ENCODE measurements at regions not wholly inside any gene's neighbourhood (a gene's known extent, or its start where the extent isn't known, plus 50 kb on each side); places are given as distances from the start of the nearest gene placed in this dataset.

DNA sequence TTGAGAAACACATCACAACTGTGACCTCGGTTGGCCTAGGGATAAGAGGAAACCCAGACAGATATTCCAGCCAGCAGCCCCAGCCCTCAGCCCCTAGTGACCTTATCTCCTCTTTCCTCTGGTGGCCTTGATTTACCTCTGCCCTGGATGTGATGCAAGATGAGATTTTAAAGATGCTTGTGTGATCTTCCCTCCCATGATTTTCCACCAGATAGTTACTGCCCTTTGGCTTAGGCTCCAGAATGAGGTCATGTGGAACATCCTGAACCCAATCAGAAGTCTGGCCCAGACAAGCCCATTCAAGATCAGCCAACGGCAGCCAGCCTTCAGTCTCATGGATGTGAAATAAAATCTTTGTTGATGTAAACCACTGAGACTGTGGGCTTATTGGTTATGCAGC lies 104.0 kb downstream of the BANF2 start (continued):
- TF ChIP-seq MEIS2 (CRISPR knock-in tag; IDR thresholded peaks at IDR 0.05) (no peak), JUND (CRISPR knock-in tag; IDR thresholded peaks at IDR 0.05) (0 out of 2 replicates have a peak, but pooled peaks have one; percentile 29), NFYB (CRISPR knock-in tag; IDR thresholded peaks at IDR 0.05) (0 out of 2 replicates have a peak, but pooled peaks have one; percentile 20)

DNA sequence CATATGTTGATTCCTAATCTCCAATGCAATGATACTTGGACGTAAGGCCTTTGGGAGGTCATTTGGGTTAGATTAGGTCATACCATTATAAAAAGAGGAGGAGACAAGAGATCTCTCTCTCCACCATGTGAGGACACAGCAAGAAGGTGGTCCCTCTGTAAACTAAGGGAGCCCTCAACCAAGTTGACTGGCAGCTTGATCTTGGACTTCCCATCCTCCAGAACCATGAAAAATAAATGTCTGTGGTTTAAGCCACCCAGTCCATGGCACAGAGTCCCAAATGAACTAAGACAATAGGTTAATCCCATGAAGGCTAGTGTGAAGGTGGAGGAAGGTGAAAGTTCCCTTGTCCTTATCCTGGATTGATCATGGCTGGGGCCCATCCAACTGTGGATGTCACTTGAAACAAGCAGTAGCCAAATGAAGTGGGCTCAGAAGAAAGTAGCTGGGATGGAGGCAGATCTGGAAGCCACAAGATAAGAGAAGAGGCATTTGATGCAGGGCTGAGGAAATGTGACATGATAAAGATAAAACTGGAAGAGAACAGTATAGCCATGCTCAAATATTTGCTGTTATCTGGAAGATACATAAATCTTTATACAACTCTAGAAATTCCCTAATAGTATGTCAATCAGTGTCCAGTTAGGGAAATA lies 99.9 kb downstream of the BANF2 start:
- DNase-seq (ENCODE audit: low spot score) (no peak), FAIRE-seq (no peak), ATAC-seq (no peak)
- no peak overlapping the region for H3K4me3 ChIP-seq (replicated peaks in 1 of 3; ENCODE audit: insufficient read depth in 1 of 3, low read depth in 2 of 3, low read length in 3 of 3)
- TF ChIP-seq NFIC (IDR thresholded peaks at IDR 0.05; ENCODE audit: low read length) (no peak), ZNF782 (CRISPR knock-in tag; IDR thresholded peaks at IDR 0.05; ENCODE audit: borderline replicate concordance) (no peak), ZNF564 (CRISPR knock-in tag; IDR thresholded peaks at IDR 0.05) (peak; percentile 99), ZSCAN25 (CRISPR knock-in tag; IDR thresholded peaks at IDR 0.05) (no peak), RARG (CRISPR knock-in tag; IDR thresholded peaks at IDR 0.05; ENCODE audit: low read depth) (no peak)
- intact Hi-C loops (cut with micrococcal nuclease; ENCODE audit: unreplicated experiment): no loop called here
- POLR2A ChIA-PET: no interaction called here
- no peak overlapping the region for H3K9ac ChIP-seq (ENCODE audit: insufficient read depth, low read depth, low read length)
- H3K27me3 ChIP-seq (ENCODE audit: control insufficient read depth in 1 of 2, insufficient read depth in 2 of 2, low read length in 2 of 2): peaks cover 0 to 24% of the 10 kb centered on the region in 2 experiments; a peak in 1 of 5 replicates
- no peak overlapping the region for H3K27ac ChIP-seq (ENCODE audit: extremely low read length, insufficient read depth, low read length)
- H3K4me2 ChIP-seq (ENCODE audit: low read depth, low read length): no peak overlapping the region
- CTCF ChIA-PET (ENCODE audit: low intra/inter-chr PET ratio, low total read pairs): no interaction called here
- H2AFZ ChIP-seq (ENCODE audit: low read length): no peak overlapping the region
- BruUV-seq (replicated peaks): no TSS peak
- H3K79me2 ChIP-seq (ENCODE audit: insufficient read depth, low read length): no peaks in the 10 kb centered on the region
- no peaks in the 10 kb centered on the region for H3K36me3 ChIP-seq (replicated peaks in 1 of 2; ENCODE audit: control insufficient read depth in 1 of 2, insufficient read depth in 2 of 2, low read length in 2 of 2)
- 82% methylated on average over 1 of the region's 1 CpG for WGBS (ENCODE audit: low lambda C conversion rate)
- in situ Hi-C loops (cut with HindIII; ENCODE audit: extremely low pct_ligation_motif_present, low pct_unique_long_range_greater_than_20kb): no loop called here
- peaks cover 10% of the 10 kb centered on the region for H3K9me3 ChIP-seq (ENCODE audit: low read length)
- no peaks in the 10 kb centered on the region for H4K20me1 ChIP-seq (ENCODE audit: insufficient read depth, low read length)
- H3K4me1 ChIP-seq (ENCODE audit: insufficient read depth, low read length): peaks cover 60% of the 10 kb centered on the region

DNA sequence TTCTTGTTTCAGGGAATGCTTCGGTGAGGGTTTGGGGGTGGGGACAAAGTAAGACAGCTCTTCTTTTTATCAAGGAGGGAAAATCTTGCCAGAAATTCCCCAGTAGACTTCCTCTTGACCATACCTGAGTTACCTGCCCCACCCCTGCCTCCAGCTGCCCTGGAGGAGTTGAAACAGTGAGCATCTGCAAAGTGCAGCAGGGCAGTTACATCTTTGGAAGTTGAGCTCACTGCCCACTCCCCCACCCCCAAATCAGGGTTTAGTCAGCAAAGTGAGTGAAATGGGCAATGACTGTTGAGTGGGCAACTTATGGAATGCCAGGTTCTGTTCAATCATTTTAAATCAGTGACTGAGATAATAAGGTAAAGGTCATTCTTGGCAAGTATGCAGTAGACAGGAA lies 98.8 kb downstream of the BANF2 start:
- Histone ChIP-seq H3K9me3 (ENCODE audit: low read length) (peaks cover 10% of the 10 kb centered on the region), H3K4me3 (replicated peaks in 1 of 3; ENCODE audit: insufficient read depth in 1 of 3, low read depth in 2 of 3, low read length in 3 of 3) (no peak overlapping the region), H3K4me2 (ENCODE audit: low read depth, low read length) (no peak overlapping the region), H3K79me2 (ENCODE audit: insufficient read depth, low read length) (no peaks in the 10 kb centered on the region), H4K20me1 (ENCODE audit: insufficient read depth, low read length) (no peaks in the 10 kb centered on the region), H3K4me1 (ENCODE audit: insufficient read depth, low read length) (peaks cover 51% of the 10 kb centered on the region), H2AFZ (ENCODE audit: low read length) (no peak overlapping the region), H3K27ac (ENCODE audit: extremely low read length, insufficient read depth, low read length) (no peak overlapping the region), H3K36me3 (replicated peaks in 1 of 2; ENCODE audit: control insufficient read depth in 1 of 2, insufficient read depth in 2 of 2, low read length in 2 of 2) (no peaks in the 10 kb centered on the region), H3K9ac (ENCODE audit: insufficient read depth, low read depth, low read length) (no peak overlapping the region), H3K27me3 (ENCODE audit: control insufficient read depth in 1 of 2, insufficient read depth in 2 of 2, low read length in 2 of 2) (peaks cover 0 to 25% of the 10 kb centered on the region in 2 experiments; a peak in 1 of 5 replicates)
- CTCF ChIA-PET (ENCODE audit: low intra/inter-chr PET ratio, low total read pairs): no interaction called here
- WGBS (ENCODE audit: low lambda C conversion rate): 65% methylated on average over 1 of the region's 1 CpG
- TF ChIP-seq SSRP1 (CRISPR knock-in tag; IDR thresholded peaks at IDR 0.05): no peak
- TF ChIP-seq MZF1 (CRISPR knock-in tag; IDR thresholded peaks at IDR 0.05; ENCODE audit: borderline replicate concordance): no peak
- TF ChIP-seq EZH2 (conservative IDR thresholded peaks at IDR 0.05; ENCODE audit: low read depth, low read length): no peak
- TF ChIP-seq HHEX (CRISPR knock-in tag; IDR thresholded peaks at IDR 0.05): 0 out of 2 replicates have a peak, but pooled peaks have one; percentile 6
- TF ChIP-seq ZNF326 (CRISPR knock-in tag; IDR thresholded peaks at IDR 0.05; ENCODE audit: borderline replicate concordance): no peak
- TF ChIP-seq, protein P1, sequence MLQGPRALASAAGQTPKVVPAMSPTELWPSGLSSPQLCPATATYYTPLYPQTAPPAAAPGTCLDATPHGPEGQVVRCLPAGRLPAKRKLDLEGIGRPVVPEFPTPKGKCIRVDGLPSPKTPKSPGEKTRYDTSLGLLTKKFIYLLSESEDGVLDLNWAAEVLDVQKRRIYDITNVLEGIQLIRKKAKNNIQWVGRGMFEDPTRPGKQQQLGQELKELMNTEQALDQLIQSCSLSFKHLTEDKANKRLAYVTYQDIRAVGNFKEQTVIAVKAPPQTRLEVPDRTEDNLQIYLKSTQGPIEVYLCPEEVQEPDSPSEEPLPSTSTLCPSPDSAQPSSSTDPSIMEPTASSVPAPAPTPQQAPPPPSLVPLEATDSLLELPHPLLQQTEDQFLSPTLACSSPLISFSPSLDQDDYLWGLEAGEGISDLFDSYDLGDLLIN (CRISPR knock-in tag; IDR thresholded peaks at IDR 0.05; ENCODE audit: borderline replicate concordance): no peak
- no peak for TF ChIP-seq ZNF337 (CRISPR knock-in tag; IDR thresholded peaks at IDR 0.05; ENCODE audit: borderline replicate concordance, low read depth)
- no peak for TF ChIP-seq GATAD1 (CRISPR knock-in tag; IDR thresholded peaks at IDR 0.05)
- FAIRE-seq: no peak
- intact Hi-C loops (cut with micrococcal nuclease; ENCODE audit: unreplicated experiment): no loop called here
- in situ Hi-C loops (cut with HindIII; ENCODE audit: extremely low pct_ligation_motif_present, low pct_unique_long_range_greater_than_20kb): no loop called here
- no TSS peak for BruUV-seq (replicated peaks)
- no peak for DNase-seq (ENCODE audit: low spot score)
- POLR2A ChIA-PET: no interaction called here
- ATAC-seq: no peak

All from HepG2 (cell line).